GM12873 (cell line): ENCODE measurements at regions not wholly inside any gene's neighbourhood (a gene's known extent, or its start where the extent isn't known, plus 50 kb on each side); places are given as distances from the start of the nearest gene placed in this dataset.

ENCODE experiments used
- CTCF ChIP-seq: IDR thresholded peaks from 2 replicates; pipeline ENCODE4 v1.5.1; 2012; ENCODE audit warnings: low read depth, mild to moderate bottlenecking, moderate library complexity, low read length, control low read depth; ENCODE audit not compliant: insufficient read depth; ENCODE audit errors: missing control alignments

DNA sequence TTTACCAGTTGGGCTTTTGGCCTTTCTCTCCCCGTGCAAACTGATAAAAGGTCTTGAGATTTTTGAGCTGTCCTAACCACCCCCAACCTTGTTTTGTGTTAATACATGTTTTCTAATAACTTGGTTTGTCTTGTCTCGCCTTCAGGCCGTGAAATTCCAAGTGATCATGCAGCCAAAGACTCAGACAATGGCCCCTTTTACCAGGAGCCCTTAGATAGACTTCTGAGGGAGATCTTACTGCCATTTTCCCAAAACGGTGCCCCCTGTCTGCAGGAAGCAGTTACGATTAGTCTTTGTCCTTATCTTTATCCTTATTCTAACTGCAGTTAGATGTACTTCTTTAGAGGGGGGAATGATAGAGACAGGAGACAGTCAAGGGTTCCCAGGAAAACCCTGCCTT, 245.3 kb upstream of the HDX start:
- no peak for TF ChIP-seq CTCF

DNA sequence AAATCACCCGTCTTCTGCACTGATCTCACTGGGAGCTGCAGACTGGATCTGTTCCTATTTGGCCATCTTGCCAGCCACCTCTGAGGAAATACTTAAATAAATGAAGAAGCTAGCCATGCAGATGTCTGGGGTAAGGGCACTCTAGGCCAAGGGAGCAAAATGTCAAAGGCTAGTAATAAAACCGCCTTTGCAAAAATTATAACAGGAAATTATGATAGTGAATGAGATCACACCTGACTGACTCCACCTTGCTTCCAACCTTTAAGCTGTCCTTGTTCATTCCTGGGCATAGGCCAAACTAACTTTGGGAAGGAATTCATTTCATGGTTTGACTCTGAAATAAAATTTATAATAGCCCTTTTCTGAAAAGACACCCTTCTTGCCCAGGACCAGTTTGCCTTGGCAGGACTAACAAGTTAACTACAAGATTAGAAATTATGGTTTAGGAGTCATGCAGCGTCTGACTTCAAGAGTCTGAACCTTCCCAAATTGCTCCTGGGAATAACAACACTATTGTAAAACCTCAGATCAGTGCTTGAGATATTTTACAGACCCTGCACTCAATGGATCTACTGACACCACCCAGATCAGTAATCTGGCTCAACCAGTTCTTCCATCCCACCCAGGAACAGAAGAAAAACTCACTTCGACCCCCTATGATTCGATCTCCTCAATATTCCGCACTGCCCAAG, 246.9 kb upstream of the HDX start:
- no peak for TF ChIP-seq CTCF

DNA sequence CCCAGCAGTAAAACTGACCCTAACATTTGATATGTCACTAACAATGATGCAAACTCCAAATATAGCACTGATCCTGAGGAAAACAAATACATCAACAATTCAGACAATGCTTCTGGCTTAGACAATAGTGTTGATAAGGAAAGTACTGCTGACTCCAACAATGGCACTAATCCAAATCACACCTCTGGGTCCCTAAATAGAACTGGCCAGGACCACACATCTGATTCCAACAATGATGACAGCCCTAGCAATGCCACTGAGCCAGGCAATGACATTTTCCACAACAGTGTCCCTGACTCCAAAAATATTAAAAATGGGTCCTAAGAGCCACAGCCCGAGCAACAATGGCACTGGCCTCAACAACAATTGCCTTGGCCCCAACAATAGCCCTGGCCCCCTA, 243.1 kb upstream of the APOOL start:
- TF ChIP-seq CTCF = no peak

- TF ChIP-seq CTCF = no peak
Measured at GRCh38 chrX:84796321-84796720, 207.4 kb upstream of the APOOL start.

DNA sequence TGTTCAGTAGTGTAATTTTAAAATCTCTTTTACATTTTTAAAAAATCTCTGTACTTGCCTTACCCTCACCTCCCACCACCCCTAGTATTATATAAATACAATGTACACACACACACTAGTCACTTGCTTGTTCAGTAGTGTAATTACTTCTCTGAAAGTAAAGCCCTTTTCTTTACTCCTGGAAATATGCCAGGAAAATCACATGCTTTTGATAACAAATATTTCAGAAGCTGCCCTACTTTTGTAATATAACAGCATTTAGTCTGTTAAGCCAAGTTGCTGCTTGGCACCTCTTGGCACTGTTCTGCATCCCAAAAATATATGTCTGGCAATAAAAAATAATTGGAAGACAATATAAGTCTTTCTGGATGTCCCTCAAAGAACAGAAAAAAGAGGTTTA, 172.8 kb upstream of the APOOL start:
- TF ChIP-seq CTCF = no peak

DNA sequence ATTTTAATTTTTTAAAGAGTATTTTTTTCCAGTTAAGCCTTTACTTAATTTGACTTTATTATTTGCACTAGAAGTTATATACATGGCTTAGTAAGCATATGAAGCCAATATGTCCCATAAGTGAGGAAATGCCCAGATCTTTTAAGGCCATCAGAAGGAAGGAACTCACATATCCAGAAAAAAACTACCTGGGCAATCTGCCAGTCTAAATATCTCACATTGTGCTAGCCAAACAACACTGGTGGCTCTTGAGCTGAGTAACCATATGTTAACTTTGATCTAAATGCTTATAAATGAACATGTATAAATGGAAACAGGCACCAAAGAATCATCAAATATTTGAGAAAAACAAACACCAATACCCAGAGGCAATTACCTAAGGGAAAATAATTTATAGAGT, 138.6 kb upstream of the APOOL start:
- no peak for TF ChIP-seq CTCF

GRCh38 chrX:84873176-84873575, 130.5 kb upstream of the APOOL start:
- TF ChIP-seq CTCF = no peak

GRCh38 chrX:84876876-84877275, 126.8 kb upstream of the APOOL start:
- TF ChIP-seq CTCF = no peak
